ENCODE measurements at regions not wholly inside any gene's neighbourhood (a gene's known extent, or its start where the extent isn't known, plus 50 kb on each side); places are given as distances from the start of the nearest gene placed in this dataset.

DNA sequence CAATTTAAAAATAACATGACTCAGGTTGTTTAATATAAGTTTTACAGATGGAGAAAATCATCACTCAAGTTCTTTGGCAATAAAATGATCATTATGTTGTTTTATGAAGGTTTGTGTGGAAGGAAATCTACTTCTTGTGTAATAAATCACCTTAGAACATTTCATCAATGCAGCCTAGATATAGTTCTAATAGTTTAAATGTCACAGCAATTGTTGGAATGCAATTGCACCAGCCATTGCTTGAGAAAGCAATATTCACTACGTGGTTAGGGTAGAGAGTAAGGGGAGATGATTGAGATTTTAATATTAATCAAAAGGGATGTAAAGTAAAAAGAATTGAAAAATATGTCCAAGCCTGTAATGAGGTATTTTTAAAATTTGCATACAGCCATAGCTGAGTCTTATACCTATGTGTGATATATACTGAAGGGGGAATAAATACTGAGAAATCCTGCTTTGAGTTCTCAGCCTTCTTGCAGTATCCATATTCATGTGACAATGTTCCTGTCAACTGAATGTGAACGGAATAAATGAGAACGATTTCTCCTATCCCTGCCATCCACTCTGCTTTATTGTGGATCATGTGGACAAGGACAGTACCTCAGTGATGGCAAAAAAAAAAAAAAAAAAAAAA lies 257.9 kb downstream of the OTOL1 start:
- H3K36me3 ChIP-seq (ENCODE audit: insufficient read depth), result no peaks in the 10 kb centered on the region
- WGBS, result 88% methylated on average over 3 of the region's 3 CpGs
- H3K4me3 ChIP-seq (ENCODE audit: low read depth, low read length), result no peak overlapping the region
- DNase-seq (ENCODE audit: extremely low spot score), result no peak
- H3K27ac ChIP-seq (ENCODE audit: low read depth), result no peak overlapping the region
- no peaks in the 10 kb centered on the region for H3K4me1 ChIP-seq (ENCODE audit: insufficient read depth)

DNA sequence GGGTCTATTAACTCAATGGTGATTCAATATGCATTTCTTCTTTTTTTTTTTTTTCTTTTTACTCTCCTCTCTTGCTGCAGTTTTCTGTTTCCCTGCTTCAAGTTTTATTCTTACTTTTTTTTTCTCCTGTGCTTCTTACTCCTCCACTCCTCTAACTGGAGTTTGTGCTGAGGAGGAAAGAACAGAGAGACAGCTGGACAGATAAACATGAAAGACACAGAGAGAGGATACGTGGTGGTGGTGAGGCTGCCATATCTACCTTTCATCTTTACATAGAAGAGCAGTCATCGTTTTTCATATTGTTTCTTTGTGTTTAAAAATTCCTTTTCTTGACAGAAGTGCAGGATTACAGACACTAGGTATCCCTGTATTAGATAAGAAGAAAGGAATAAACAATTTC lies 262.8 kb downstream of the OTOL1 start:
- Histone ChIP-seq H3K4me1 (ENCODE audit: insufficient read depth) (no peaks in the 10 kb centered on the region), H3K36me3 (ENCODE audit: insufficient read depth) (no peaks in the 10 kb centered on the region), H3K4me3 (ENCODE audit: low read depth, low read length) (no peak overlapping the region), H3K27ac (ENCODE audit: low read depth) (no peak overlapping the region)
- DNase-seq (ENCODE audit: extremely low spot score), result no peak
- 43% methylated on average over 2 of the region's 2 CpGs for WGBS

DNA sequence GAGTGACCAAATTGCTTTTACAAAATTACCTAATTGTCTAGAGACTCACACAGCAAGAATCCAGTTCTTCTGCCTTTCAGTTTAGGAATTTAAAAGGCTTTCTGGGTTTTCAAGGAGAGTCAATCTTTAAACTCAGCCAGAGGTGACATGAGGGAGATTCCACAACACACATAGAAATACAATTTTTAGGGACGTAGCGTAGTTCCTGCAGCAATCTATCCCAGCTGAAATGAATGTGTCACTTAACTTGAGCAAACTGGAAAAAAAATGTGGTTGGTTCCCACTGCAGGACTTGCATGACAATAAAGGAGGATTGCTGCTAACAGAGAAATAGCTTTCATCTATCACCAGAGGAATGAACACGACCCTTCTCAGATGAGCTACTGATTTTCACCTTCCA lies 269.7 kb downstream of the OTOL1 start:
- Histone ChIP-seq H3K36me3 (ENCODE audit: insufficient read depth) (no peaks in the 10 kb centered on the region), H3K4me3 (ENCODE audit: low read depth, low read length) (no peak overlapping the region), H3K27ac (ENCODE audit: low read depth) (no peak overlapping the region), H3K4me1 (ENCODE audit: insufficient read depth) (no peaks in the 10 kb centered on the region)
- DNase-seq (ENCODE audit: extremely low spot score), result no peak
- WGBS, result 79% methylated on average over 3 of the region's 3 CpGs

DNA sequence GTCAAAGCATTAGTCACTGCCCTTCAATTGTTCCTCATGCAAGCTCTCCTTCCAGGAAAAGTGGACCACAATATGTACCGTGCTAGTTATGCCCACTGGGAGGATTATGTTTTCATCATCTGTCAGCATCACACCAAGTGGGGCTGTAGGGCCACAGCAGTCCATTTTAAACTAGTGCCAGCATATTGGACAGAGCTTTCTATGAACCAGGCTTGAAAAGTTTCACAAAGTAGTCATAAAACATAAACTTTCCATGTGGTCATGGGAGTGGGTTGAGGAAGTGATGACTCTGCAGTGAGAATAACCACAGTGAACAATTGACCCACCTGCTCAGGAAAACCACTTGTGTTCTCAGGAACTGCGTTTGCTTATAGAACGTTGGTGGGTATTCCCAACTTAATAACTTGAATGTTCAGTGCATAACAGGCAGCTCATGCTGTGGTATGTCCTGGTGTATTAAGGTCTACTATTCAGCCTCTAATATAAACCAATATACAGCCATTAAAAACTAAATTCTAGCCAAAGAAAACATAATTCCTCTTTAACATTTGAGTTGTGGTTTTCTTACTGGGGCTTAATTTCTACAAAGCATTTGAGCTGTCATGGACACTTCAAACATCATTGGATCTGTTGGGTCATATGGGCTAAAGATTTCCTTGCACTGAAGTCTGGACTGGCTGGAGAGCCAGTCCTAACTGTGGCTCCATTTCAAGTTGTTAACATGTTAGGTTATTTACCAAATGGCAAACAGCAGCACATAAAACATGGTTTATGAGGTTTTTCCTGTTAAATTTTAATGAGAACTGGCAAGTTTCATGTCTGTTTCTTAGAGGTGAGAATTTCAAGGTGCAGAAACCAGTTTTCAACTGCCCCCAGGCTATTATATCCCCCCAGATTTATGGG lies 274.1 kb downstream of the OTOL1 start:
- no peak overlapping the region for H3K27ac ChIP-seq (ENCODE audit: low read depth)
- no peaks in the 10 kb centered on the region for H3K4me1 ChIP-seq (ENCODE audit: insufficient read depth)
- DNase-seq (ENCODE audit: extremely low spot score), result no peak
- no peak overlapping the region for H3K4me3 ChIP-seq (ENCODE audit: low read depth, low read length)
- H3K36me3 ChIP-seq (ENCODE audit: insufficient read depth), result no peaks in the 10 kb centered on the region
- 66% methylated on average over 3 of the region's 3 CpGs for WGBS

DNA sequence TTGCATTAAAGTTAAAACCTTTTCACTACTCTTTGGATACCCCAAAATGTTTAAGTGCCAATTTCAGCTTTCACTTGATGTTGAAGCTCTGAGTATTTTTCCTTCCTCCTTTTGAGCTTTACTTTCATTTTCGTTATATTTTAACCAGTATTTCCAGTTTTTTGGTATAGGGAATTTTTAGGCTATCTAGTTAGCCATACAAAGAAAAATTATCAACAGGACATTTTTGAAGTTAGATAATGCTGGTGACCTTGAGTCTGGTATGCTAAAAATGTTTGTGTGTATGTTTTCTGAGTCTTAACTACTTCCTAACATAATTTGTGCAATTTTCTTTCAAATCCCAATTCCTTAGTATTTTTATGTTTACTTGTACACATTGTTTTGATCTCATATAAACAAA lies 284.8 kb downstream of the OTOL1 start:
- Histone ChIP-seq H3K27ac (ENCODE audit: low read depth) (no peak overlapping the region), H3K4me3 (ENCODE audit: low read depth, low read length) (no peak overlapping the region), H3K4me1 (ENCODE audit: insufficient read depth) (no peaks in the 10 kb centered on the region), H3K36me3 (ENCODE audit: insufficient read depth) (no peaks in the 10 kb centered on the region)
- no peak for DNase-seq (ENCODE audit: extremely low spot score)
- WGBS, result 49% methylated on average over 1 of the region's 1 CpG

DNA sequence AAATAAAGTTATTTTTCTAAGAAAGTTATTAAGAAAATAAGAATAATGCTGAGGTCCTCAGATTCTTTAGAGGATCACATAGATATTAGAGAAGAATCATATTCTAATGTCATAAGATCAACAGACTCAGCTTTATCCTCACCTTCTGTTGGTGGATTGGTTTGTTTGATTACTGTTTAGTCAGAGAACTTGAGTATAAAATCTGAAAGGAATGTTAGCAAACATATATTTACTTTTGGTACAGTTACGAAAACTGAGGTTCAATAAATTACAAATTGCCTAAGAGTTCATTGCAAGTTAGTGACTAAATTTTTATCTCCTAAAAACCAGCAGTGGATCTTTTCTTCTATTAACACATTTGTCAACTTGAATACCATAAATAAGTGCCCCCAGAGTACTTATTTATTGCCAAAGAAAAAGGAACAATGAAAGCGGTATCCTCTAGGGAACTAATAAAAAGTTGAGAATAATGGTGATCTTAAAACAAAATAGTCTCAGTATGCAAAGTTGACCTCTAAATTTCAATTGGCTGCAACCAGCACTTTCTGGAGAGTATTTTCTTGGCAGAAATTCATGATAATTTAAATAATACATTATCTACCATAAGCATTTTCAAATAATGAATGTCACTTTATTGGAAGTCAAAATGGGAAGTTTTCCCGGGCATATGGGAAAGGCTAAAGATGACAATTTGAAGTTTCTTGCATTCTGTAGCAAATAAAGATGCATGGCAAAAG lies 296.8 kb downstream of the OTOL1 start:
- no peak overlapping the region for H3K4me3 ChIP-seq (ENCODE audit: low read depth, low read length)
- 77% methylated on average over 3 of the region's 3 CpGs for WGBS
- no peak for DNase-seq (ENCODE audit: extremely low spot score)
- H3K27ac ChIP-seq (ENCODE audit: low read depth), result no peak overlapping the region
- H3K4me1 ChIP-seq (ENCODE audit: insufficient read depth), result no peaks in the 10 kb centered on the region
- H3K36me3 ChIP-seq (ENCODE audit: insufficient read depth), result no peaks in the 10 kb centered on the region

DNA sequence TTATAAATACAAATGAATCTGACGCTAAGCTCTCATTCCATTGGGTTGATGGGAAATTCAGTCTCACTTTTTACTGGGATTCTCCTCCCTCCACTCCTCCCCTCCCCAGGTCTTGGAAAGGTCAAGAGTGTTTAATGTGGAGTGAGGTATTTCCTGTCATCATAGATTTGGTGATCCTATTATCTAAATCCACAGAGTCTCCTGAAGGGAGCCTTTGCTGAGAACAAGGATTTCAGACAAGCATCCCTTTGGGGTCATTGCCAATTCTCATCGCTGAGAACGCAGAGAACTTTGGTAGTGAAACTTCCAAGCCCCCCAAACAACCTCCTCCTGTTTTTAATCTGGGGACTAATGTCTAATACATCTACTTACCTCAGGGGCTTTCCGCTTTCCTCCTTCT lies 297.9 kb downstream of the OTOL1 start:
- DNase-seq (ENCODE audit: extremely low spot score), result no peak
- Histone ChIP-seq H3K4me3 (ENCODE audit: low read depth, low read length) (no peak overlapping the region), H3K36me3 (ENCODE audit: insufficient read depth) (no peaks in the 10 kb centered on the region), H3K27ac (ENCODE audit: low read depth) (no peak overlapping the region), H3K4me1 (ENCODE audit: insufficient read depth) (no peaks in the 10 kb centered on the region)
- WGBS, result 64% methylated on average over 4 of the region's 4 CpGs

DNA sequence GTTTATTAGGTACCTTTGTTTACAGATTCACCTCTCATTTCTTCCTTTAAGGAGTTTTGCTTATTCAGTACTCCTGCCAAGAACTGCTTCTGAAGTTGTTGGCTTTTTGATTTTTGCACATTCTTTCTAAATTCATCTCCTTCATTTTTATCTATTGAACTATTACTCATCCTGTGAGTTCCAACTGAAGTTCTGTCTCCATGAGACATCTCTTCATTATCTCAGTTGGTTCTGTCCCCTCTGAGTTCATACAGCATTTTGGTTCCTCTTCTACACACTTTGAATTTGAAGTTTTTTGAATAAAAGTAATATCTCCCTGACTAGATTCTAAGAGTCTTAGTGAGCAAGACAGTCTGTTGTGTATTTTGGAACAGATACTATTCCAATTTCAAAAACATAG lies 299.7 kb downstream of the OTOL1 start:
- H3K4me1 ChIP-seq (ENCODE audit: insufficient read depth), result no peaks in the 10 kb centered on the region
- no peak overlapping the region for H3K4me3 ChIP-seq (ENCODE audit: low read depth, low read length)
- H3K36me3 ChIP-seq (ENCODE audit: insufficient read depth), result no peaks in the 10 kb centered on the region
- no peak for DNase-seq (ENCODE audit: extremely low spot score)
- no peak overlapping the region for H3K27ac ChIP-seq (ENCODE audit: low read depth)

DNA sequence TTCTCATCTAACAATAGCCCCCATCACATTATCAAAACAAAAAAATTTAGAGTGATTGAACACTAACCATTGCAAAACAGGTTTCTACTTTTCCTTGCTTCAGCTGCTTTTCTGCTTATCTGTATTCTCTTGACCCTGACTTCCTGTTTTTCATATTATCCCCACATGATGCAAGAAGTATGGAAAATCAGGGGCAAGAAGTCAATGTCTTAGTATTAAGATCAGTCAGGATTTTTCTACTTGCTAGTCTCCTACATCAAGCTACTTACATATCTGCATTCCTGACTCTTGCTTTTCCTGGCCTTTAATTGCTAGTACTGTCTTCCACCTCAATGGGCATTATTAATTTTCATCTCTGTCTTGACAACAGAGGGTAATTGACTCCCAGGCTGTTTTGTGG lies 300.2 kb downstream of the OTOL1 start:
- Histone ChIP-seq H3K4me3 (ENCODE audit: low read depth, low read length) (no peak overlapping the region), H3K27ac (ENCODE audit: low read depth) (no peak overlapping the region), H3K4me1 (ENCODE audit: insufficient read depth) (no peaks in the 10 kb centered on the region), H3K36me3 (ENCODE audit: insufficient read depth) (no peaks in the 10 kb centered on the region)
- no peak for DNase-seq (ENCODE audit: extremely low spot score)

DNA sequence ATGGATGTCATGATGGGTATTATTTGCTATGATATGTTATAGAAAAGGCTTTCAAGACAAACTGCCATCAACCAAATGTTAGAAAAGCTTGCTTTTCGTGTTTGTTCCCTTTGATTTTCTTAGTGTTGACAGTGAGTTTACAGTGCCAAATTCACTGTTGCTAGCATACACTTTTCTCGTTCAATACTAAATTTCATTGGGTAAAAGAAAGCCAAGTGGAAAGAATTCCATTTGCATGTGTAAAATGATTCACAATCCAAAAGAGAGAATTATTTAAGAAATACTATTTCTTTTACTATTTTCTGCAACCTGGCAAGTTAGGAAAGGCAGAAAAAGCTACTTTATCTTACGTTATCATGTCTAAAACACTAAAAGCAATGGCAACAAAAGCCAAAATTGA lies 301.4 kb downstream of the OTOL1 start:
- no peak overlapping the region for H3K27ac ChIP-seq (ENCODE audit: low read depth)
- no peaks in the 10 kb centered on the region for H3K4me1 ChIP-seq (ENCODE audit: insufficient read depth)
- H3K36me3 ChIP-seq (ENCODE audit: insufficient read depth), result no peaks in the 10 kb centered on the region
- no peak for DNase-seq (ENCODE audit: extremely low spot score)
- WGBS, result 81% methylated on average over 3 of the region's 3 CpGs
- H3K4me3 ChIP-seq (ENCODE audit: low read depth, low read length), result no peak overlapping the region

DNA sequence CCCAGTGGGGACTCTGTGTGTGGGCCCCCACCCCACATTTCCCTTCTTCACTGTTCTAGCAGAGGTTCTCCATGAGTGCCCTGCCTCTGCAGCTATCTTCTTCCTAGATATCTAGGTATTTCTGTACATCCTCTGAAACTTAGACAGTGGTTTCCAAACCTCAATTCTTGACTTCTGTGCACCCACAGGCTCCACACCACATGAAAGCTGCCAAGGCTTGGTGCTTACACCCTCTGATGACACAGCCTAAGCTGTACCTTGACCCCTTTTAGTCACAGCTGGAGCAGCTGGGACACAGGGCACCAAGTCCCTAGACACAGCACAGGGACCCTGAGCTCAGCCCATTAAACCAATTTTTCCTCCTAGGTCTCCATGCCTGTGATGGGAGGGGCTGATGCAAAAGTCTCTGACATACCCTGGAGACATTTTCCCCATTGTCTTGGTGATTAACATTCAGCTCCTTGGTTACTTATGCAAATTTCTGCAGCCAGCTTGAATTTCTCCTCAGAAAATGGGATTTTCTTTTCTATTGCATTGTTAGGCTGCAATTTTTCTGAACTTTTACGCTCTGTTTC lies 304.5 kb downstream of the OTOL1 start:
- 51% methylated on average over 1 of the region's 1 CpG for WGBS
- no peak overlapping the region for H3K27ac ChIP-seq (ENCODE audit: low read depth)
- no peak for DNase-seq (ENCODE audit: extremely low spot score)
- no peaks in the 10 kb centered on the region for H3K36me3 ChIP-seq (ENCODE audit: insufficient read depth)
- no peaks in the 10 kb centered on the region for H3K4me1 ChIP-seq (ENCODE audit: insufficient read depth)
- no peak overlapping the region for H3K4me3 ChIP-seq (ENCODE audit: low read depth, low read length)

DNA sequence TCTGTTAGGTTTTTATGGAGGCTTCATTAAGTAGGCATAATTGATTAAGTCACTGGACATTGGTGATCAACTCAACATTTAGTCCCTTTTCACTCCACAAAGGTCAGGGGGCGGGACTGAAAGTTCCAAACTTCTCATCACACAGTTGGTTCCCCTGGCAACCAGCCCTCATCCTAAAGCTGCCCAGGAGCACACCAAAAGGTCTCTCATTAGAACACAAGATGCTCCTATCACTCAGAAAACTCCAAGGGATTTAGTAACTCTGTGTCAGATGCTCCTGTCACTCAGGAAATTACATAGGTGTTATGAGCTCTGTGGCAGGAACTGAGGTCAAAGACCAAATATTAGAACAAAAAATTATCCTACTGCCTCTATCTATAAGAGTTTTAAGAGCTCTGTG lies 321.5 kb downstream of the OTOL1 start:
- no peak for DNase-seq (ENCODE audit: extremely low spot score)
- Histone ChIP-seq H3K4me3 (ENCODE audit: low read depth, low read length) (no peak overlapping the region), H3K36me3 (ENCODE audit: insufficient read depth) (no peaks in the 10 kb centered on the region), H3K27ac (ENCODE audit: low read depth) (no peak overlapping the region), H3K4me1 (ENCODE audit: insufficient read depth) (no peaks in the 10 kb centered on the region)
- WGBS, result 89% methylated on average over 1 of the region's 1 CpG

DNA sequence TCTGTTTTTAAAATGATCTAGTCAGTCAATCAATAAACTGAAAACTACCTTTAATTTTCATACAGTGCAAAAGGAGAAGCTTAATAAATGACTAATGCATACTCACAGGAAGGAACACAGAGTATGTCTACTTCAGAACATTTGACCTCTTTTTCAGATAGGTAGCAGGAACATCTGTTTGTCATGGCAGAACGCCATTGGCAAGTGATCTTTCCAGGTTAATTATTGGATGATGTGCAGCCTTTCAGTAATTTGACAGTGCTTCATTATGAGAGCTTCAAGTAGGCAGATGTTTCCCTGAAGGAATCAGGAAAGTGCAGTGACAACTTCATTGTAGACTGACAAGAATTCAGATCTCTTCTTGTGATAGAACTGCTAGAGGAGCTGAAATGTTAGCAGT lies 325.0 kb downstream of the OTOL1 start:
- H3K4me1 ChIP-seq (ENCODE audit: insufficient read depth), result no peaks in the 10 kb centered on the region
- no peaks in the 10 kb centered on the region for H3K36me3 ChIP-seq (ENCODE audit: insufficient read depth)
- no peak overlapping the region for H3K4me3 ChIP-seq (ENCODE audit: low read depth, low read length)
- WGBS, result 54% methylated on average over 1 of the region's 1 CpG
- no peak for DNase-seq (ENCODE audit: extremely low spot score)
- H3K27ac ChIP-seq (ENCODE audit: low read depth), result no peak overlapping the region

DNA sequence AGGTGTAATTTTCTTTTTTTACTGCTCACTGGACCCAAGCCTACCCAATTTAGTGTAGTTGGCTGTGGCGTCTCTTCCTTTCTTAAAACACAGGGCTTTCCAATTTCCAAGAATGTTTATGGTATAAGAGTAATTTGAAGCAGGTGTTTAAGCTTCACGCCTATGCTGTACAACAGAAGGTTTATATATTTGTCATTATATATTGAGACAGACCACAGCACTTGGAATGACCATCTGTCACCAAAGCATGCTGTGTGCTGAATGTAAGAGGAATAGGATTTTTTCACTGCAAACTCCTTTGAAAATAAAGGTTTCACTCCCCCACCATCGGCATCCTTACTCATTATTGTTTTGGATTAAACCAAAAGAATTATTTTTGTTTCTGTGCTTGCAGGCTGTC lies 325.7 kb downstream of the OTOL1 start:
- Histone ChIP-seq H3K4me3 (ENCODE audit: low read depth, low read length) (no peak overlapping the region), H3K4me1 (ENCODE audit: insufficient read depth) (no peaks in the 10 kb centered on the region), H3K36me3 (ENCODE audit: insufficient read depth) (no peaks in the 10 kb centered on the region), H3K27ac (ENCODE audit: low read depth) (no peak overlapping the region)
- DNase-seq (ENCODE audit: extremely low spot score), result no peak
- 52% methylated on average over 3 of the region's 3 CpGs for whole genome bisulfite sequencing
